COLO668 (cell line): ENCODE measurements at regions not wholly inside any gene's neighbourhood (a gene's known extent, or its start where the extent isn't known, plus 50 kb on each side); places are given as distances from the start of the nearest gene placed in this dataset.
"Not testable (repeated sequence)": the region's sequence is repeated elsewhere in the genome, so short reads cannot be mapped to it uniquely, and the experiment has no call there.

Source experiments
- DNase-seq: peaks from one replicate; lab custom pipeline; 2025; ENCODE audit not compliant: unreplicated experiment; lab: John Stamatoyannopoulos, UW

- DNase-seq = no peak
These were observed 384.2 kb downstream of the SLITRK1 start for GRCh38 chr13:83498045-83498444.

GRCh38 chr13:83496501-83496900 lies 385.8 kb downstream of the SLITRK1 start:
- no peak for DNase-seq

GRCh38 chr13:83485101-83485500 lies 397.2 kb downstream of the SLITRK1 start:
- DNase-seq = no peak

- DNase-seq = no peak
These were observed 411.3 kb downstream of the SLITRK1 start for GRCh38 chr13:83471011-83471410.

GRCh38 chr13:83470133-83470797 lies 412.0 kb downstream of the SLITRK1 start:
- DNase-seq = no peak

- DNase-seq = no peak
These were observed 428.6 kb downstream of the SLITRK1 start for GRCh38 chr13:83453723-83454122.

GRCh38 chr13:83453300-83453699 lies 429.0 kb downstream of the SLITRK1 start:
- DNase-seq = no peak

GRCh38 chr13:83452292-83452950 lies 429.9 kb downstream of the SLITRK1 start:
- DNase-seq = no peak

- no peak for DNase-seq
These were observed 431.7 kb downstream of the SLITRK1 start for GRCh38 chr13:83450591-83450990.

- DNase-seq = no peak
These were observed 432.4 kb downstream of the SLITRK1 start for GRCh38 chr13:83449668-83450395.

GRCh38 chr13:83440465-83440864 lies 441.8 kb downstream of the SLITRK1 start:
- no peak for DNase-seq

GRCh38 chr13:83439464-83439863 lies 442.8 kb downstream of the SLITRK1 start:
- not testable (repeated sequence) for DNase-seq

GRCh38 chr13:83423861-83424260 lies 458.4 kb downstream of the SLITRK1 start:
- DNase-seq = no peak

GRCh38 chr13:83423381-83423780 lies 458.9 kb downstream of the SLITRK1 start:
- DNase-seq = no peak

GRCh38 chr13:83414393-83414792 lies 467.9 kb downstream of the SLITRK1 start:
- DNase-seq = no peak

GRCh38 chr13:83386609-83387008 lies 495.7 kb downstream of the SLITRK1 start:
- DNase-seq = no peak

GRCh38 chr13:83378908-83379307 lies 503.4 kb downstream of the SLITRK1 start:
- DNase-seq = no peak

- DNase-seq = no peak
These were observed 504.8 kb downstream of the SLITRK1 start for GRCh38 chr13:83377491-83377890.

- no peak for DNase-seq
These were observed 509.5 kb downstream of the SLITRK1 start for GRCh38 chr13:83372786-83373185.

GRCh38 chr13:83365723-83366122 lies 516.6 kb downstream of the SLITRK1 start:
- DNase-seq = no peak

- DNase-seq = no peak
These were observed 527.2 kb downstream of the SLITRK1 start for GRCh38 chr13:83355041-83355440.

- DNase-seq = no peak
These were observed 529.9 kb downstream of the SLITRK1 start for GRCh38 chr13:83352391-83352790.
